HL-60 (cell line): ENCODE measurements at regions not wholly inside any gene's neighbourhood (a gene's known extent, or its start where the extent isn't known, plus 50 kb on each side); places are given as distances from the start of the nearest gene placed in this dataset.

Experiments used
- DNase-seq, 2 experiments: peaks; one replicate each; pipeline ENCODE4 v3.0.0-alpha.2; 2010 to 2020; ENCODE audit warnings: low read depth in 1 of 2, low spot score in 1 of 2
- H3K27ac ChIP-seq: fragments of 250-450 bp; sonication (Bioruptor Pico); replicated peaks from 2 replicates; pipeline ENCODE4 v1.5.1; 2020; ENCODE audit warnings: mild to moderate bottlenecking, moderate library complexity
- H3K27me3 ChIP-seq: fragments of 250-450 bp; sonication (Bioruptor Pico); 2 replicates; pipeline ENCODE4 v1.5.1; 2021; ENCODE audit warnings: mild to moderate bottlenecking, moderate library complexity; ENCODE audit not compliant: insufficient read depth, poor library complexity, severe bottlenecking
- H3K4me3 ChIP-seq: replicated peaks from 2 replicates; pipeline ENCODE4 v1.5.1; 2011; ENCODE audit warnings: mild to moderate bottlenecking, control low read depth, low read length; ENCODE audit not compliant: insufficient read depth
- GABPA ChIP-seq: IDR thresholded peaks from 2 replicates; pipeline ENCODE4 v1.6.1; 2012; ENCODE audit warnings: low read depth
- POLR2AphosphoS5 ChIP-seq: IDR thresholded peaks from 2 replicates; pipeline ENCODE4 v1.6.1; 2012; ENCODE audit warnings: low read depth
- SPI1 ChIP-seq: IDR thresholded peaks from 2 replicates; pipeline ENCODE4 v1.6.1; 2012; ENCODE audit warnings: low read depth, mild to moderate bottlenecking, borderline replicate concordance
- TF ChIP-seq, protein P1 (sequence below): IDR thresholded peaks from one replicate; pipeline ENCODE4 v1.5.1; 2011; ENCODE audit warnings: low read length, control low read depth, inconsistent platforms; ENCODE audit not compliant: insufficient read depth
- TF ChIP-seq, protein P2 (sequence below): IDR thresholded peaks from 2 replicates; pipeline ENCODE4 v1.6.1; 2012; ENCODE audit warnings: low read depth; ENCODE audit not compliant: insufficient replicate concordance

DNA sequence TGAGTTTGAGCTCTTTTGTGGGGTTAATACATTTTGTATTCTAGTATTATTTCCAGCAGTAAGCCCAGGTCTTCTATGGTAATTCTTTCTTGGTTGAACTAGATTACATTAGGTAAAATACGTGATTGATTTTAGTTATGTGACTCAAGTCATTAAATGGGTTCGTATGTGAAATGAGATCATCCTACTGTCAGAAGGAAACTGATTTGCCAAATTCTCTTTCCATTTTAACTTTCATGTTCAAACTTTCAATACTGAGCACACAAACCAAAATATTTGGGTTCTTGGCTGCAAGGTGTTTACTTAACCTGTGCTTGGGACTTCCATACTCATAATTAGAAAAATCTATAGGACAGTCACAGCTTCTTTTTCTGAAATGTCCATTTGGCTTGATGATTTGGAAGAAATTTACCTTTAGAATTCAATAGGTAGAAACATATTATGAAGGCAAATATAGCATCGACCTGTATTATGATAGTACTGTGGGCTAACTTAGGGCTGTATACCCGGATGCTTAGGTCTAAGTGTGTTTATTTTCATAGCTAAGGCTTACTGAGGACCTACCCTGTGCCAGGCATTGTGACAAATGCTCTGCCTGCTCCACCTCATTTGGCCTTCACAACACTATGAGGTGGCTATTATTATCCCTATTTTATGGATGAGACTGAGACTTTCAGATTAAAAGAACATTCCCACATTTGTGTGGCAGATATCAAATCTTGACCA lies 631.8 kb upstream of the GRM7 start:
- Histone ChIP-seq H3K27me3 (no peaks in the 10 kb centered on the region), H3K27ac (no peak overlapping the region), H3K4me3 (no peak overlapping the region)
- no peak for DNase-seq
- TF ChIP-seq POLR2AphosphoS5 (no peak), GABPA (no peak), SPI1 (no peak)
- TF ChIP-seq, protein P1, sequence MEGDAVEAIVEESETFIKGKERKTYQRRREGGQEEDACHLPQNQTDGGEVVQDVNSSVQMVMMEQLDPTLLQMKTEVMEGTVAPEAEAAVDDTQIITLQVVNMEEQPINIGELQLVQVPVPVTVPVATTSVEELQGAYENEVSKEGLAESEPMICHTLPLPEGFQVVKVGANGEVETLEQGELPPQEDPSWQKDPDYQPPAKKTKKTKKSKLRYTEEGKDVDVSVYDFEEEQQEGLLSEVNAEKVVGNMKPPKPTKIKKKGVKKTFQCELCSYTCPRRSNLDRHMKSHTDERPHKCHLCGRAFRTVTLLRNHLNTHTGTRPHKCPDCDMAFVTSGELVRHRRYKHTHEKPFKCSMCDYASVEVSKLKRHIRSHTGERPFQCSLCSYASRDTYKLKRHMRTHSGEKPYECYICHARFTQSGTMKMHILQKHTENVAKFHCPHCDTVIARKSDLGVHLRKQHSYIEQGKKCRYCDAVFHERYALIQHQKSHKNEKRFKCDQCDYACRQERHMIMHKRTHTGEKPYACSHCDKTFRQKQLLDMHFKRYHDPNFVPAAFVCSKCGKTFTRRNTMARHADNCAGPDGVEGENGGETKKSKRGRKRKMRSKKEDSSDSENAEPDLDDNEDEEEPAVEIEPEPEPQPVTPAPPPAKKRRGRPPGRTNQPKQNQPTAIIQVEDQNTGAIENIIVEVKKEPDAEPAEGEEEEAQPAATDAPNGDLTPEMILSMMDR, result no peak
- TF ChIP-seq, protein P2, sequence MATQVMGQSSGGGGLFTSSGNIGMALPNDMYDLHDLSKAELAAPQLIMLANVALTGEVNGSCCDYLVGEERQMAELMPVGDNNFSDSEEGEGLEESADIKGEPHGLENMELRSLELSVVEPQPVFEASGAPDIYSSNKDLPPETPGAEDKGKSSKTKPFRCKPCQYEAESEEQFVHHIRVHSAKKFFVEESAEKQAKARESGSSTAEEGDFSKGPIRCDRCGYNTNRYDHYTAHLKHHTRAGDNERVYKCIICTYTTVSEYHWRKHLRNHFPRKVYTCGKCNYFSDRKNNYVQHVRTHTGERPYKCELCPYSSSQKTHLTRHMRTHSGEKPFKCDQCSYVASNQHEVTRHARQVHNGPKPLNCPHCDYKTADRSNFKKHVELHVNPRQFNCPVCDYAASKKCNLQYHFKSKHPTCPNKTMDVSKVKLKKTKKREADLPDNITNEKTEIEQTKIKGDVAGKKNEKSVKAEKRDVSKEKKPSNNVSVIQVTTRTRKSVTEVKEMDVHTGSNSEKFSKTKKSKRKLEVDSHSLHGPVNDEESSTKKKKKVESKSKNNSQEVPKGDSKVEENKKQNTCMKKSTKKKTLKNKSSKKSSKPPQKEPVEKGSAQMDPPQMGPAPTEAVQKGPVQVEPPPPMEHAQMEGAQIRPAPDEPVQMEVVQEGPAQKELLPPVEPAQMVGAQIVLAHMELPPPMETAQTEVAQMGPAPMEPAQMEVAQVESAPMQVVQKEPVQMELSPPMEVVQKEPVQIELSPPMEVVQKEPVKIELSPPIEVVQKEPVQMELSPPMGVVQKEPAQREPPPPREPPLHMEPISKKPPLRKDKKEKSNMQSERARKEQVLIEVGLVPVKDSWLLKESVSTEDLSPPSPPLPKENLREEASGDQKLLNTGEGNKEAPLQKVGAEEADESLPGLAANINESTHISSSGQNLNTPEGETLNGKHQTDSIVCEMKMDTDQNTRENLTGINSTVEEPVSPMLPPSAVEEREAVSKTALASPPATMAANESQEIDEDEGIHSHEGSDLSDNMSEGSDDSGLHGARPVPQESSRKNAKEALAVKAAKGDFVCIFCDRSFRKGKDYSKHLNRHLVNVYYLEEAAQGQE, result no peak

DNA sequence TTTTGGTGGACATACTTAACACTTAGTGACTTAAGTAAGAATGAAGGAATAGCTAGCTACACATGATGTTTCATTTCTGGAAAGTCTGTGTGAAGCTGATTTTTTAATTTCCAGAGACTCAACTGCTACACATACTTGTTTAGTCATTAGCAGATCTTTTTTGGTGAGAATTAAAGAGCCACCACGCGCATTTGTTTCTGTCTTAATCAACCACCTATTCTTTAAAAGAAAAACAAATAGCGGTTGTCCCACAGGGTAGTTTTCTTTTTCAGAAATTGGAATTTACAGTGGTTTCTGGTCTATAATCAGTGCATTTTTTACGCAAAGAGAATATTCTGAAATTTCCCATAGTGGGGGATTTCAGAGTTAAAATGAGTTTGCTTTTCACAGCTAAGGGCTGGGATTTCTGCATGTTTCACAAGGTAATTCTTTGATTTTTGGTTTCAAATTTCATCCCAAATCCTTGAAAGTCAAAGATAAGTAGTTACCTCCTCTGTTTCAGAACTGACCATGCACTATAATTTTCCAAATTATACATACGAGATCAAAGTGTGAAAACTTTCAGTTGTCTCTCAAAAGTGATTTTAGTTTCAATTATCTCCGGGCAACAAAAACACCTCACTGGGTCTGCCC lies 631.0 kb upstream of the GRM7 start:
- no peak overlapping the region for H3K27ac ChIP-seq
- TF ChIP-seq POLR2AphosphoS5, result no peak
- TF ChIP-seq GABPA, result no peak
- no peak for TF ChIP-seq SPI1
- TF ChIP-seq, protein P2, result no peak
- TF ChIP-seq, protein P1, result no peak
- H3K27me3 ChIP-seq, result no peaks in the 10 kb centered on the region
- DNase-seq, result no peak
- no peak overlapping the region for H3K4me3 ChIP-seq

DNA sequence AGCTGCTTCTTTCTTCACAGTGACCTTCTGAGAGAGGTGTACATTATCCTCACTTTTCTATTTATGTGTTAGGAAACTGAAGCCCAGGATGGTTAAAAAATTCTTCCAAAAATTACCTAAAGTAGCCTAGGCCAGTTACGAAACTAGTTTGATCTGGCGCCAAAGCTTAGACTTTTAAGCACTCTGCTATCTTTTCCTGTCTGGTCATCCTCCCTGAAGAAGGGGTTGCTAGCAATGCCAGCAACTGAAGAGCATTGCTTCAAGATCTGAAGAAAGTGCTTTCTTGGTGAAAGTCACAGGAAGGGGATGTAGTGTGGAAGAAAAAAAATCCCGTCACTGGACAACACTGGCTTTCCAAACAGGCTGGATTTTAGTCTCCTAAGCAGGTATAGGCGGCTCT lies 618.8 kb upstream of the GRM7 start:
- TF ChIP-seq, protein P2, result no peak
- TF ChIP-seq, protein P1, result no peak
- Histone ChIP-seq H3K27me3 (no peaks in the 10 kb centered on the region), H3K27ac (no peak overlapping the region), H3K4me3 (no peak overlapping the region)
- DNase-seq, result no peak
